Cardiac fibroblast (primary cell): ENCODE measurements at regions not wholly inside any gene's neighbourhood (a gene's known extent, or its start where the extent isn't known, plus 50 kb on each side); places are given as distances from the start of the nearest gene placed in this dataset.

Experiments used
- DNase-seq, 2 donors: peaks; one replicate each; pipeline versions ENCODE4 v3.0.0 to v3.0.0-alpha.2; 2010; ENCODE audit warnings: low read depth in 2 of 2
- H3K4me3 ChIP-seq, 2 donors: replicated peaks in 1 of 2; 1 replicate in 1 of 2; 2 replicates in 1 of 2; pipeline ENCODE4 v1.5.1; 2011; ENCODE audit warnings: low read depth in 2 of 2, low read length in 2 of 2, mild to moderate bottlenecking in 2 of 2, moderate library complexity in 1 of 2
- TF ChIP-seq, protein P1 (sequence below): IDR thresholded peaks from one replicate; pipeline ENCODE4 v1.5.1; 2011; ENCODE audit warnings: low read depth, mild to moderate bottlenecking, low read length, inconsistent platforms

DNA sequence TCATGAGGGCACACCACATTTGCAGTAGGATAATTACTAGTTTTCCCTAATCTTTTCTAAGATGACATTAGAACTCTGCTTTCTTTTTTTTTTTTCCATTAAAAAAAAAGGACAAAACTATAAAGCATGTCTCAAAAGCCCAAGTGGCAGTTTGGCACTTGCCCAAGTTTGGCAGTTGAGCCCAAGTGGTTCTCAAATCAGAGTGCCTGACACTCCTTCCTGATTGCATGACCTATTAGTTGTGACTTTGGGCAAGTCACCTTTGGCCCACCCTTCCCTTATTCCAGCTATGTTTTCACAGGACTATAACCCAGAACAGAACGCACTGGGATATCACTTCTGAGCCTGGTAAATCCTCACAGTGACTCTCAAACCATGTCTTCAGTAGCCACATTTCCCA, 273.0 kb downstream of the CCDC85A start:
- TF ChIP-seq, protein P1, sequence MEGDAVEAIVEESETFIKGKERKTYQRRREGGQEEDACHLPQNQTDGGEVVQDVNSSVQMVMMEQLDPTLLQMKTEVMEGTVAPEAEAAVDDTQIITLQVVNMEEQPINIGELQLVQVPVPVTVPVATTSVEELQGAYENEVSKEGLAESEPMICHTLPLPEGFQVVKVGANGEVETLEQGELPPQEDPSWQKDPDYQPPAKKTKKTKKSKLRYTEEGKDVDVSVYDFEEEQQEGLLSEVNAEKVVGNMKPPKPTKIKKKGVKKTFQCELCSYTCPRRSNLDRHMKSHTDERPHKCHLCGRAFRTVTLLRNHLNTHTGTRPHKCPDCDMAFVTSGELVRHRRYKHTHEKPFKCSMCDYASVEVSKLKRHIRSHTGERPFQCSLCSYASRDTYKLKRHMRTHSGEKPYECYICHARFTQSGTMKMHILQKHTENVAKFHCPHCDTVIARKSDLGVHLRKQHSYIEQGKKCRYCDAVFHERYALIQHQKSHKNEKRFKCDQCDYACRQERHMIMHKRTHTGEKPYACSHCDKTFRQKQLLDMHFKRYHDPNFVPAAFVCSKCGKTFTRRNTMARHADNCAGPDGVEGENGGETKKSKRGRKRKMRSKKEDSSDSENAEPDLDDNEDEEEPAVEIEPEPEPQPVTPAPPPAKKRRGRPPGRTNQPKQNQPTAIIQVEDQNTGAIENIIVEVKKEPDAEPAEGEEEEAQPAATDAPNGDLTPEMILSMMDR, result no peak
- no peak for DNase-seq
- H3K4me3 ChIP-seq, result no peak overlapping the region

DNA sequence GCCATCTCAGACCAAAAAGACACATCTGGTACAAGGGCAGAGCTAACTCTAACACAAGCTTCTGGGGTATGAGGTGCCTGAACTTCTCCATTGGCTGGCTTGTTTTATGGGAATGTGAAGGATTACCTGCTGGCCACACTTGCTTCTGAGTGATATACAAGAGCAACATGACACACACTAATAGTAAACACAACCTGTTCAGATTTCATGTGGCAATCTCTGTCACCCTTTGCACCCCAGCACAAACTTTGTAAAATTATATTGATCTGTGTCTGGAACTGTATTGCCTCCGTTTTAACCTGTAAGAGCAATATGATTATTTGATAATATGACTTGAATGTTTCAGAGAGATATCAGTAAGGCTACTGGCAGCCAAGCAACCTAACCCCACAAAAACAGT, 276.7 kb downstream of the CCDC85A start:
- DNase-seq, result no peak
- no peak overlapping the region for H3K4me3 ChIP-seq
- TF ChIP-seq, protein P1, result no peak

DNA sequence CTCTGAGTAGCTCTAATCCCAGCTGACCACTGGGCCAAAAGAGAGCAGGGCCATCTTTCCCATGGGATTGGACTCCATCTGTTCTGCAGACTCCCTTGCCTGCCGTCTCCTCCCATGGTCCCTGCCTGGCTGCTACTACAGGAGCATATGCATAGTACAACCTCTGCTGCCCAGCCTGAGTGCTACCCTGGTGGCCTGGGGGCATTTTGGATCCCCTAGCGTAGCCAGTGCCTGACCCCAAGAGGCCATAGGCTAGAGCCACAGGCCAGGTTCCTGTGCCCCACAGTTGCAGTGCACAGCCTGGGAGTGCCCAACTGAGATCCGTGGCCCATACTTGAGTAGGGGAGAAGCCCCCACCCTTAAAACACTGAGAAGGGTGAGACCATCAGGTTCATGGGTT, 280.3 kb downstream of the CCDC85A start:
- DNase-seq, result no peak
- H3K4me3 ChIP-seq, result no peak overlapping the region
- TF ChIP-seq, protein P1, result no peak

- TF ChIP-seq, protein P1, result no peak
- no peak overlapping the region for H3K4me3 ChIP-seq
- DNase-seq, result peak; percentile 2 to 30
Measured at GRCh38 chr2:56464613-56465012, 280.8 kb downstream of the CCDC85A start.

GRCh38 chr2:56465491-56465890, 281.7 kb downstream of the CCDC85A start:
- peak in 1 of 2 donors; percentile 16 for DNase-seq
- TF ChIP-seq, protein P1, result no peak
- no peak overlapping the region for H3K4me3 ChIP-seq

GRCh38 chr2:56473524-56473923, 289.7 kb downstream of the CCDC85A start:
- no peak for DNase-seq
- H3K4me3 ChIP-seq, result no peak overlapping the region
- TF ChIP-seq, protein P1, result no peak

- TF ChIP-seq, protein P1, result no peak
- no peak overlapping the region for H3K4me3 ChIP-seq
- peak; percentile 39 to 43 for DNase-seq
Measured at GRCh38 chr2:56474412-56475158, 290.8 kb downstream of the CCDC85A start.
